ENCODE measurements at regions not wholly inside any gene's neighbourhood (a gene's known extent, or its start where the extent isn't known, plus 50 kb on each side); places are given as distances from the start of the nearest gene placed in this dataset.

DNA sequence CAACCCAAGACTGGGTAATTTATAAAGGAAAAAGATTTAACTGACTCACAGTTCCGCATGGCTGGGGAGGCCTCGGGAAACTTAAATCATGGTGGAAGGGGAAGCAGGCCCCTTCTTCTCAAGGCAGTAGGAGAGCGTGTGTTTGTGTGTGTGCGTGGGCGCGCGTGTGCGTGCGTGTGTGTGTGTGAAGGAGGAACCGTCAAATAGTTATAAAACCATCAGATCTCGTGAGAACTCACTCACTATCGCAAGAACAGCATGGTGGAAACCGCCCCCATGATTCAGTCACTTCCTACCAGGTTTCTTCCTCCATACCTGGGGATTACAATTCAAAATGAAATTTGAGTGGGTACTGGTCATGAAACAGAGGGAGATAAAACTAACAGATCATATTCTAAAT, 220.1 kb upstream of the EYS start:
- no peak for TF ChIP-seq PKNOX1 (IDR thresholded peaks at IDR 0.05)
- TF ChIP-seq SUZ12 (IDR thresholded peaks at IDR 0.05), result no peak
- no peak for TF ChIP-seq ELF4 (IDR thresholded peaks at IDR 0.05)
- no peak for TF ChIP-seq NFRKB (IDR thresholded peaks at IDR 0.05)
